ENCODE measurements at regions not wholly inside any gene's neighbourhood (a gene's known extent, or its start where the extent isn't known, plus 50 kb on each side); places are given as distances from the start of the nearest gene placed in this dataset.

DNA sequence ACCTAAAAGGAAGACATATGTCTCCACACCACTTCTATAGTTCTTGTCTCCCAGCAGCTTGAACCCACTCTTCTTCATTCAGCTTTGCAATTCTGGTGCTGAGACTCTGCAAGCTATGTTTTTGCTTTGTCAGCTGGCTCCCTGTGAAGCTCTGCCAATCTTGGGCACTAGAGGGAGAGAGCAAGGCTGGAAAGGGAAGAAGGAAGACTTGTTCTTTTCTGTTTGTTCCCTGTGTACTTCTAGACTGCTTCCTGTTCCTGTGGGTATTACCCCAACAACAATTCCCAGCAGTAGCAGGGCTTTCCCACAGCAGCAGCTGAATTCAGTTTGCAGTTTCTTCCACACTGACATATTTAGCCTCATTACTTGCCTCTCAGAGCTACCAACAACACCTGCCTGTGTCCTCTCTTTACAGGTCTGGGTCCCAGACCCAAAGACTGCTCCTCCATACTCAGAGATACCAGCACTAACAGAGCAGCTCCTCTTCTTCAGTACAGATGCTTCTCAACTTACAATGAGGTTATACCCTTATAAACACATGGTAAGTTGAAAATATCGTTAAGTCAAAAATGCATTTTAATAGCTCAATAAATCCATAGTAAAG lies 275.2 kb upstream of the NEGR1 start:
- Histone ChIP-seq H2AFZ (ENCODE audit: low read depth, low read length) (peak overlapping the region; percentile 55), H3K79me2 (ENCODE audit: insufficient read depth, low read length) (no peaks in the 10 kb centered on the region), H3K9ac (ENCODE audit: low read depth, low read length) (no peak overlapping the region), H3K36me3 (ENCODE audit: insufficient read depth, low read length) (no peaks in the 10 kb centered on the region), H3K27me3 (ENCODE audit: insufficient read depth, low read length, poor library complexity) (no peaks in the 10 kb centered on the region), H3K9me3 (ENCODE audit: insufficient read depth, low read length, severe bottlenecking) (no peaks in the 10 kb centered on the region), H3K4me2 (ENCODE audit: insufficient read depth, low read length) (peak overlapping the region; percentile 35), H3K27ac (ENCODE audit: low read length) (peak overlapping the region; percentile 62), H3K4me3 (ENCODE audit: low read depth in 1 of 2, low read length in 2 of 2) (no peak overlapping the region), H3K4me1 (ENCODE audit: insufficient read depth, low read length) (peaks cover 10% of the 10 kb centered on the region), H4K20me1 (ENCODE audit: insufficient read depth, low read length) (no peaks in the 10 kb centered on the region)
- DNase-seq (peak; percentile 23), ATAC-seq (ENCODE audit: insufficient read depth, low read depth) (peak; percentile 76)
- TF ChIP-seq, protein P1, sequence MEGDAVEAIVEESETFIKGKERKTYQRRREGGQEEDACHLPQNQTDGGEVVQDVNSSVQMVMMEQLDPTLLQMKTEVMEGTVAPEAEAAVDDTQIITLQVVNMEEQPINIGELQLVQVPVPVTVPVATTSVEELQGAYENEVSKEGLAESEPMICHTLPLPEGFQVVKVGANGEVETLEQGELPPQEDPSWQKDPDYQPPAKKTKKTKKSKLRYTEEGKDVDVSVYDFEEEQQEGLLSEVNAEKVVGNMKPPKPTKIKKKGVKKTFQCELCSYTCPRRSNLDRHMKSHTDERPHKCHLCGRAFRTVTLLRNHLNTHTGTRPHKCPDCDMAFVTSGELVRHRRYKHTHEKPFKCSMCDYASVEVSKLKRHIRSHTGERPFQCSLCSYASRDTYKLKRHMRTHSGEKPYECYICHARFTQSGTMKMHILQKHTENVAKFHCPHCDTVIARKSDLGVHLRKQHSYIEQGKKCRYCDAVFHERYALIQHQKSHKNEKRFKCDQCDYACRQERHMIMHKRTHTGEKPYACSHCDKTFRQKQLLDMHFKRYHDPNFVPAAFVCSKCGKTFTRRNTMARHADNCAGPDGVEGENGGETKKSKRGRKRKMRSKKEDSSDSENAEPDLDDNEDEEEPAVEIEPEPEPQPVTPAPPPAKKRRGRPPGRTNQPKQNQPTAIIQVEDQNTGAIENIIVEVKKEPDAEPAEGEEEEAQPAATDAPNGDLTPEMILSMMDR (IDR thresholded peaks at IDR 0.05; ENCODE audit: borderline replicate concordance, extremely low read depth, low read length, poor library complexity, severe bottlenecking): peak; percentile 66
- no peak for TF ChIP-seq EZH2 (IDR thresholded peaks at IDR 0.05; ENCODE audit: borderline replicate concordance, low read depth, low read length, severe bottlenecking)

DNA sequence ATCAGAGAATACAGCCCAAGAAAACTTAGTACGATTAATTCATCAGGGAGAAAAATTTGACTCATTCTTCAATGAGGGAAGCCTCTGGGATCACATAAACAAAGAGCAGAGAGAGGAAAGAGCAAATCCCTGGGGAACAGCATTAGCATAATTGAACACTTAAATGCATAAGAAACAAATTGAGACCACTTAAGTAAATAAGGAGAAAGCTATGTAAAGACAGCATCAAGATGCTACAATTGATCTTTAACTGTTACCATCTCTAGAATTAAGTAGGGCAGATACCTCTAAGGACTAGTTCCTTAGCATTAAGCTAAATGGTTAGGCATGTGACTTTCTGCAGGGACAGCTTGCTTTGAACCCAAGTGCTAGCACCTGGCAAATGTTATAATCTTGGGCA lies 265.1 kb upstream of the NEGR1 start:
- no peak overlapping the region for H2AFZ ChIP-seq (ENCODE audit: low read depth, low read length)

DNA sequence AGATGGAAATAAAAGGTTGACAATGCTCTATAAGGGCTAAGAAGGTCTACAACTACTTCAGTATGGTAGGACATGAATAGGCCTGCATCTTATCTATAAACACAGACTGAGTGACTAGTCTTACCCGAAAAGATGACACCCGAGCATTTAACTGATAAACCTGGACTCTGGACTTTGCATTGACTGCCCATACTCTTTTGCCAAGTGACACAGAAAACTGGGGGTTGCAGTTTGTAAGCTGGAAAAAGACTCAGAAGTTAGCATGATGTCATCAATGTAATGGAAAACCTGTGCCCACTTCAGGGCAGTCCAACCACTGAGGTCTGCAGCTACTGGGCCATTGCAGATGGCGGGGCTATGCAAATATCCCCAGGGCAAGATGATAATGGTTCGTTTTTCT lies 258.3 kb upstream of the NEGR1 start:
- Histone ChIP-seq H3K27me3 (ENCODE audit: insufficient read depth, low read length, poor library complexity) (no peaks in the 10 kb centered on the region), H3K4me1 (ENCODE audit: insufficient read depth, low read length) (no peaks in the 10 kb centered on the region), H4K20me1 (ENCODE audit: insufficient read depth, low read length) (no peaks in the 10 kb centered on the region), H3K36me3 (ENCODE audit: insufficient read depth, low read length) (no peaks in the 10 kb centered on the region), H3K79me2 (ENCODE audit: insufficient read depth, low read length) (no peaks in the 10 kb centered on the region), H3K4me2 (ENCODE audit: insufficient read depth, low read length) (no peak overlapping the region), H3K4me3 (ENCODE audit: low read depth in 1 of 2, low read length in 2 of 2) (no peak overlapping the region), H3K27ac (ENCODE audit: low read length) (no peak overlapping the region), H3K9ac (ENCODE audit: low read depth, low read length) (no peak overlapping the region), H2AFZ (ENCODE audit: low read depth, low read length) (no peak overlapping the region), H3K9me3 (ENCODE audit: insufficient read depth, low read length, severe bottlenecking) (no peaks in the 10 kb centered on the region)
- no peak for DNase-seq
- no peak for TF ChIP-seq EZH2 (IDR thresholded peaks at IDR 0.05; ENCODE audit: borderline replicate concordance, low read depth, low read length, severe bottlenecking)
- TF ChIP-seq, protein P1 (IDR thresholded peaks at IDR 0.05; ENCODE audit: borderline replicate concordance, extremely low read depth, low read length, poor library complexity, severe bottlenecking): no peak
- ATAC-seq (ENCODE audit: insufficient read depth, low read depth): no peak

More for the DNA sequence above, 265.1 kb upstream of the NEGR1 start:
- H3K4me3 ChIP-seq (ENCODE audit: low read depth in 1 of 2, low read length in 2 of 2): no peak overlapping the region
- H4K20me1 ChIP-seq (ENCODE audit: insufficient read depth, low read length): no peaks in the 10 kb centered on the region
- no peaks in the 10 kb centered on the region for H3K4me1 ChIP-seq (ENCODE audit: insufficient read depth, low read length)
- ATAC-seq (ENCODE audit: insufficient read depth, low read depth) (no peak), DNase-seq (no peak)
- TF ChIP-seq, protein P1 (IDR thresholded peaks at IDR 0.05; ENCODE audit: borderline replicate concordance, extremely low read depth, low read length, poor library complexity, severe bottlenecking): no peak
- TF ChIP-seq EZH2 (IDR thresholded peaks at IDR 0.05; ENCODE audit: borderline replicate concordance, low read depth, low read length, severe bottlenecking): no peak
- H3K4me2 ChIP-seq (ENCODE audit: insufficient read depth, low read length): no peak overlapping the region
- no peaks in the 10 kb centered on the region for H3K27me3 ChIP-seq (ENCODE audit: insufficient read depth, low read length, poor library complexity)
- no peak overlapping the region for H3K27ac ChIP-seq (ENCODE audit: low read length)
- no peaks in the 10 kb centered on the region for H3K9me3 ChIP-seq (ENCODE audit: insufficient read depth, low read length, severe bottlenecking)
- H3K36me3 ChIP-seq (ENCODE audit: insufficient read depth, low read length): no peaks in the 10 kb centered on the region
- H3K9ac ChIP-seq (ENCODE audit: low read depth, low read length): no peak overlapping the region
- no peaks in the 10 kb centered on the region for H3K79me2 ChIP-seq (ENCODE audit: insufficient read depth, low read length)
